Tibial nerve (tissue), 4 donors: ENCODE measurements at regions not wholly inside any gene's neighbourhood (a gene's known extent, or its start where the extent isn't known, plus 50 kb on each side); places are given as distances from the start of the nearest gene placed in this dataset.

Source experiments
- DNase-seq, 2 donors: peaks; one replicate each; pipeline ENCODE4 v3.0.0-alpha.2; 2019; ENCODE audit warnings: low spot score in 2 of 2
- H3K27ac ChIP-seq, 4 donors: fragments of 200-600 bp; sonication (generic) in 3 of 4; one replicate each; pipeline ENCODE4 v1.5.1; 2017 to 2019; ENCODE audit warnings: mild to moderate bottlenecking in 1 of 4
- H3K27me3 ChIP-seq, 2 donors: fragments of 200-600 bp; sonication (generic) in 1 of 2; one replicate each; pipeline versions ENCODE4 v1.5.1 to v1.6.0; 2017 to 2019
- H3K36me3 ChIP-seq, 3 donors: fragments of 200-600 bp; sonication (generic); one replicate each; pipeline ENCODE4 v1.5.1; 2018 to 2019
- H3K4me1 ChIP-seq, 4 donors: fragments of 200-600 bp; sonication (generic) in 3 of 4; one replicate each; pipeline ENCODE4 v1.5.1; 2017 to 2019
- H3K4me3 ChIP-seq, 4 donors: fragments of 200-600 bp; sonication (generic) in 3 of 4; one replicate each; pipeline ENCODE4 v1.5.1; 2017 to 2019; ENCODE audit warnings: mild to moderate bottlenecking in 1 of 4, moderate library complexity in 1 of 4
- H3K9me3 ChIP-seq, 4 donors: fragments of 200-600 bp; sonication (generic) in 3 of 4; one replicate each; pipeline ENCODE4 v1.5.1; 2017 to 2019
- EP300 ChIP-seq, 2 donors: sonication (generic); formaldehyde crosslinking; IDR thresholded peaks; one replicate each; pipeline ENCODE4 v1.6.1; 2017; ENCODE audit warnings: antibody characterized with exemption in 2 of 2, mild to moderate bottlenecking in 1 of 2
- POLR2A ChIP-seq, 2 donors: fragments of 450-650 bp; IDR thresholded peaks; one replicate each; pipeline ENCODE4 v1.6.1; 2017; ENCODE audit warnings: antibody characterized with exemption in 2 of 2, mild to moderate bottlenecking in 2 of 2, moderate library complexity in 2 of 2
- WGBS, 2 donors: methylation state at CpG; one replicate each; pipeline ENCODE4 v1.1.5; 2018; 5-methylcytosine and 5-hydroxymethylcytosine counted together
- TF ChIP-seq, protein P1 (sequence below), 5 experiments: fragments of 200-600 bp in 3 of 5; fragments of 450-650 bp in 2 of 5; sonication (generic) in 3 of 5; IDR thresholded peaks; one replicate each; pipeline ENCODE4 v1.5.1; 2016 to 2019; ENCODE audit warnings: antibody characterized with exemption in 5 of 5, mild to moderate bottlenecking in 3 of 5, moderate library complexity in 2 of 5

DNA sequence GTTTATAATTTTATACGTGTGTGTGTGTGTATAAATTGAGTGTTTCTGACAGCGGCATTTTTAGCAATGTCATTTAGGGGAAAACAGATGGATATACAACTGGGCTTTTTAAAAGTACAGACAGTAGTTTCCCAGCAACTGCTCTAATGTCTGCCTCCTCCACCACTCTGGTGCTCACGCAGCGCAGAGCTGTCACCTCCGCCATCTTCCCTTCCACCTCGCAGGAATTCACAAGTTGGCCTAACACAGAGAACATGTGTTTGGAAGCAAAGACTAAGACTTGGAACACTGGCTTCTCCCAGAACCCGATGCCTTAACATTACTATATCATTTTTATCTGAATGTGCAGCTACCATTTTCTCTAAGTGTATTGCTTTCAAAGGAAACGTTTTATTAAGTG, 158.3 kb upstream of the FSTL5 start:
- 91 to 93% methylated on average over 8 of the region's 8 CpGs for WGBS, 2 donors
- Histone ChIP-seq H3K27ac (no peak overlapping the region), H3K36me3 (no peaks in the 10 kb centered on the region), H3K4me1 (no peaks in the 10 kb centered on the region), H3K9me3 (no peaks in the 10 kb centered on the region), H3K27me3 (no peaks in the 10 kb centered on the region), H3K4me3 (no peak overlapping the region)
- TF ChIP-seq, protein P1, sequence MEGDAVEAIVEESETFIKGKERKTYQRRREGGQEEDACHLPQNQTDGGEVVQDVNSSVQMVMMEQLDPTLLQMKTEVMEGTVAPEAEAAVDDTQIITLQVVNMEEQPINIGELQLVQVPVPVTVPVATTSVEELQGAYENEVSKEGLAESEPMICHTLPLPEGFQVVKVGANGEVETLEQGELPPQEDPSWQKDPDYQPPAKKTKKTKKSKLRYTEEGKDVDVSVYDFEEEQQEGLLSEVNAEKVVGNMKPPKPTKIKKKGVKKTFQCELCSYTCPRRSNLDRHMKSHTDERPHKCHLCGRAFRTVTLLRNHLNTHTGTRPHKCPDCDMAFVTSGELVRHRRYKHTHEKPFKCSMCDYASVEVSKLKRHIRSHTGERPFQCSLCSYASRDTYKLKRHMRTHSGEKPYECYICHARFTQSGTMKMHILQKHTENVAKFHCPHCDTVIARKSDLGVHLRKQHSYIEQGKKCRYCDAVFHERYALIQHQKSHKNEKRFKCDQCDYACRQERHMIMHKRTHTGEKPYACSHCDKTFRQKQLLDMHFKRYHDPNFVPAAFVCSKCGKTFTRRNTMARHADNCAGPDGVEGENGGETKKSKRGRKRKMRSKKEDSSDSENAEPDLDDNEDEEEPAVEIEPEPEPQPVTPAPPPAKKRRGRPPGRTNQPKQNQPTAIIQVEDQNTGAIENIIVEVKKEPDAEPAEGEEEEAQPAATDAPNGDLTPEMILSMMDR (IDR thresholded peaks at IDR 0.05): no peak
- TF ChIP-seq EP300 (IDR thresholded peaks at IDR 0.05): no peak
- TF ChIP-seq POLR2A (IDR thresholded peaks at IDR 0.05): no peak
- DNase-seq: no peak

DNA sequence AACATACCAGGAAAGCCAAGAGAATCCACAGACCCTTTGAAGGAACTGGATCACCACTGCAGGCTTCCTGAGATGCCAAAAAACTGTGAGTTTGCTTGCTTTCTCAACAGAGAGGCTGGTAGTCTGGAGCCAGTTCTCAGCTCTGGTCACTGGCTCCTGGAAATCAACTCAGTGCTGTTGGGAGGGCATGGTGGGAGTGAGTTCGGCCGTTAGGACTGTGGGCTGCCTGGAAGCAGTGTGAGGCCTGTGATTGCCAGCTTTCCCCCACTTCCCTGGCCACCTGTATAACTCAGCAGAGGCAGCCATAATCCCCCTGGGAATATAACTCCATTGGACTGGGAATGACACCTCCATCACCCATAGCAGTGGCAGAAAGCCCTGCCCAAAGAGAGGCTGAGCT, 122.0 kb upstream of the FSTL5 start:
- no peaks in the 10 kb centered on the region for H3K4me1 ChIP-seq
- no peaks in the 10 kb centered on the region for H3K9me3 ChIP-seq
- WGBS, 2 donors: 80 to 82% methylated on average over 2 of the region's 2 CpGs
- H3K4me3 ChIP-seq: no peak overlapping the region
- no peaks in the 10 kb centered on the region for H3K36me3 ChIP-seq
- H3K27me3 ChIP-seq: no peaks in the 10 kb centered on the region
- no peak for DNase-seq
- H3K27ac ChIP-seq: no peak overlapping the region
- TF ChIP-seq, protein P1 (IDR thresholded peaks at IDR 0.05): no peak
- TF ChIP-seq EP300 (IDR thresholded peaks at IDR 0.05) (no peak), POLR2A (IDR thresholded peaks at IDR 0.05) (no peak)

DNA sequence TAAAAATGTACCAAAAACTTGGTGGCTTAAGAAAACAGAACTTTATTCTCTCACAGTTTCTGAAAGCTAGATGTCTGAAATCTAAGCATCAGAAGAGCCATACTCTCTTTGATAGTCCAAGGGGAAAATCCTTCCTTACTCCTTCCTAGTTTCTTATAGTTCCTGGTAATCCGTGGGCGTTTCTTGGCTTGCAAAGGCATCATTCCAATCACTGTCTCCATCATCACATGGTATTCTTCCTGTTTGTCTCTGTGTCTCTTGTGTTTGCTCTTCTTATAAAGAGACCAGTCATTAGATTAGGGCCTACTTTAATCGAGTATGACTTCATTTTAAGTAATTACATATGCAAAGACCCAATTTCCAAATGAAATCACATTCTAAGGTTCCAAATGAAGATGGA, 118.9 kb upstream of the FSTL5 start:
- no peak overlapping the region for H3K4me3 ChIP-seq
- WGBS, 2 donors: 56 to 60% methylated on average over 3 of the region's 3 CpGs
- no peaks in the 10 kb centered on the region for H3K36me3 ChIP-seq
- no peaks in the 10 kb centered on the region for H3K4me1 ChIP-seq
- no peaks in the 10 kb centered on the region for H3K27me3 ChIP-seq
- TF ChIP-seq POLR2A (IDR thresholded peaks at IDR 0.05) (no peak), EP300 (IDR thresholded peaks at IDR 0.05) (no peak)
- TF ChIP-seq, protein P1 (IDR thresholded peaks at IDR 0.05): no peak
- no peak overlapping the region for H3K27ac ChIP-seq
- DNase-seq: no peak
- H3K9me3 ChIP-seq: no peaks in the 10 kb centered on the region

DNA sequence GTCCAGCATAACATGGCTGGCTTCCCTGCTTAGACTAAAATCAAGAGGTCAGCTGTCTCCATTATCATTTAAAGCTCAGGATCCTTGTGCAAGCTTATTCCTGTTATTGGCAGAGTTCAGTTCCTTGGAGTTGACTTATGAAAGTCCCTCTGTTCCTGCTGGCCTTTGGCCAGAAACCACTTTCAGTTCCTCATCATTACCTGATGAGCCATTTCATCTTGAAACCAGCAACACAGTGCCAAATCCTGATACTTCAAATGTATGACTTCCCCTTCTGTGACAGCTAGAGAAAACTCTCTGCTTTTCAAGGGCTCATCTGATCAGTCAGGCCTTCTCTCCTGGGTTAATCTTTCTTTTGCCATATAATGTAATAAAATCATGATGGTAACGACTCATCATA, 110.6 kb upstream of the FSTL5 start:
- Histone ChIP-seq H3K4me3 (no peak overlapping the region), H3K4me1 (no peaks in the 10 kb centered on the region), H3K27ac (no peak overlapping the region), H3K27me3 (no peaks in the 10 kb centered on the region), H3K36me3 (no peaks in the 10 kb centered on the region), H3K9me3 (no peaks in the 10 kb centered on the region)
- DNase-seq: peak in 1 of 2 donors; percentile 36
- WGBS, 2 donors: 68 to 76% methylated on average over 1 of the region's 1 CpG
- TF ChIP-seq POLR2A (IDR thresholded peaks at IDR 0.05): no peak
- peak in 1 of 2 donors; percentile 50 for TF ChIP-seq EP300 (IDR thresholded peaks at IDR 0.05)
- TF ChIP-seq, protein P1 (IDR thresholded peaks at IDR 0.05): no peak

DNA sequence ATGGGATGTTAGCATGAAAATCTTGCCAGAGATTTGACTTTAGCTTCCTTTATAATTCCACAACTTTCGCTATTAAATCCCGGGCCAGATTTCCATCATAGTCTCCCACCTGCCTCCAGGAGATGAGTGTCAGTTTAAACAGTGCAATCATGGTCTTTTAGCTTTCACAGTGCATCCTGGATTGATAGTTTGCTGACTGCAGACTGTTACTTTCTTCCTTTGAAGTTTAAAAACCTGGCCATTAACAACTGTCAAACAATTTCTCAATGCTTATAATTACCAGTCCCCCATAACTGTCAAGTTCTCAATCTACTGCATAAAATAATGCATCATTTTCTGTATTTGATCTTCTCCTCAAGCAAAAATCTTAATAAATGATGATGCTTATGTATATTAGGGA, 108.4 kb upstream of the FSTL5 start:
- Histone ChIP-seq H3K27ac (no peak overlapping the region), H3K4me3 (no peak overlapping the region), H3K27me3 (no peaks in the 10 kb centered on the region), H3K36me3 (no peaks in the 10 kb centered on the region), H3K4me1 (no peaks in the 10 kb centered on the region), H3K9me3 (no peaks in the 10 kb centered on the region)
- no peak for TF ChIP-seq POLR2A (IDR thresholded peaks at IDR 0.05)
- WGBS, 2 donors: 87 to 92% methylated on average over 2 of the region's 2 CpGs
- no peak for DNase-seq

DNA sequence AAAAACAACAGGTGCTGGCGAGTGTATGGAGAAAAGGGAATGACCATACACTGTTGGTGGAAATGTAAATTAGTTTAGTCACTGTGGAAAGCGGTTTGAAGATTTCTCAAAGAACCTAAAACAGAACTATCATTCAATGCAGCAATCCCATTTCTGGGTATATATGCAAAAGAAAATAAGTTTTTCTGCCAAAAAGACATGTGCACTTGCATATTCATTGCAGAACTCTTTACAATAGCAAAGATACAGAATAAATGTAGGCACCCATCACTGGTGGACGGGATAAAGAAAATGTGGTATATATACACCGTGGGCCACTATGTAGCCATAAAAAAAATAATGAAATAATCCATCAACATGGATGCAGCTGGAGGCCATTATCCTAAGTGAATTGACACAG, 105.1 kb upstream of the FSTL5 start:
- no peak overlapping the region for H3K4me3 ChIP-seq
- H3K9me3 ChIP-seq: peaks cover 0 to 24% (median 5%) of the 10 kb centered on the region in 4 donors
- DNase-seq: no peak
- no peak for TF ChIP-seq EP300 (IDR thresholded peaks at IDR 0.05)
- no peak for TF ChIP-seq POLR2A (IDR thresholded peaks at IDR 0.05)
- TF ChIP-seq, protein P1 (IDR thresholded peaks at IDR 0.05): no peak
- H3K36me3 ChIP-seq: no peaks in the 10 kb centered on the region
- H3K27me3 ChIP-seq: no peaks in the 10 kb centered on the region
- no peak overlapping the region for H3K27ac ChIP-seq
- 84 to 88% methylated on average over 4 of the region's 4 CpGs for WGBS, 2 donors
- no peaks in the 10 kb centered on the region for H3K4me1 ChIP-seq
